ENCODE measurements at regions not wholly inside any gene's neighbourhood (a gene's known extent, or its start where the extent isn't known, plus 50 kb on each side); places are given as distances from the start of the nearest gene placed in this dataset.

GRCh38 chr5:2586016-2586715 is 165.3 kb downstream of the IRX2 start:
- no peak for DNase-seq (ENCODE audit: low read depth, low spot score)
- ChIA-PET CTCF (no interaction called here), POLR2A (no interaction called here)
- no peak overlapping the region for H3K27ac ChIP-seq (ENCODE audit: low read depth, low read length)
- no peaks in the 10 kb centered on the region for H3K27me3 ChIP-seq (ENCODE audit: control insufficient read depth, insufficient read depth, low read length)
- peaks cover 75% of the 10 kb centered on the region for H3K9me3 ChIP-seq (ENCODE audit: control insufficient read depth, insufficient read depth, low read length)
- TF ChIP-seq CTCF (IDR thresholded peaks at IDR 0.05; ENCODE audit: low read depth, low read length) = no peak
- no peak overlapping the region for H3K4me3 ChIP-seq (ENCODE audit: low read depth, low read length)

- ChIA-PET CTCF (no interaction called here), POLR2A (no interaction called here)
- DNase-seq (ENCODE audit: low read depth, low spot score) = no peak
- H3K27ac ChIP-seq (ENCODE audit: low read depth, low read length) = no peak overlapping the region
- no peak for TF ChIP-seq CTCF (IDR thresholded peaks at IDR 0.05; ENCODE audit: low read depth, low read length)
- no peak overlapping the region for H3K4me3 ChIP-seq (ENCODE audit: low read depth, low read length)
- H3K27me3 ChIP-seq (ENCODE audit: control insufficient read depth, insufficient read depth, low read length) = no peaks in the 10 kb centered on the region
- H3K9me3 ChIP-seq (ENCODE audit: control insufficient read depth, insufficient read depth, low read length) = peaks cover 68% of the 10 kb centered on the region
Measured at GRCh38 chr5:2584579-2585269, 166.8 kb downstream of the IRX2 start.

GRCh38 chr5:2582507-2582906 is 169.0 kb downstream of the IRX2 start:
- ChIA-PET POLR2A (no interaction called here), CTCF (no interaction called here)
- Histone ChIP-seq H3K27me3 (ENCODE audit: control insufficient read depth, insufficient read depth, low read length) (no peaks in the 10 kb centered on the region), H3K9me3 (ENCODE audit: control insufficient read depth, insufficient read depth, low read length) (peaks cover 72% of the 10 kb centered on the region), H3K4me3 (ENCODE audit: low read depth, low read length) (no peak overlapping the region), H3K27ac (ENCODE audit: low read depth, low read length) (no peak overlapping the region)
- no peak for TF ChIP-seq CTCF (IDR thresholded peaks at IDR 0.05; ENCODE audit: low read depth, low read length)
- no peak for DNase-seq (ENCODE audit: low read depth, low spot score)

GRCh38 chr5:2582106-2582505 is 169.4 kb downstream of the IRX2 start:
- Histone ChIP-seq H3K4me3 (ENCODE audit: low read depth, low read length) (no peak overlapping the region), H3K9me3 (ENCODE audit: control insufficient read depth, insufficient read depth, low read length) (peaks cover 72% of the 10 kb centered on the region), H3K27ac (ENCODE audit: low read depth, low read length) (no peak overlapping the region), H3K27me3 (ENCODE audit: control insufficient read depth, insufficient read depth, low read length) (no peaks in the 10 kb centered on the region)
- CTCF ChIA-PET = no interaction called here
- DNase-seq (ENCODE audit: low read depth, low spot score) = no peak
- no peak for TF ChIP-seq CTCF (IDR thresholded peaks at IDR 0.05; ENCODE audit: low read depth, low read length)
- POLR2A ChIA-PET = no interaction called here

GRCh38 chr5:2581418-2581817 is 170.1 kb downstream of the IRX2 start:
- no peak for DNase-seq (ENCODE audit: low read depth, low spot score)
- no peak overlapping the region for H3K27ac ChIP-seq (ENCODE audit: low read depth, low read length)
- H3K4me3 ChIP-seq (ENCODE audit: low read depth, low read length) = no peak overlapping the region
- H3K27me3 ChIP-seq (ENCODE audit: control insufficient read depth, insufficient read depth, low read length) = no peaks in the 10 kb centered on the region
- ChIA-PET POLR2A (no interaction called here), CTCF (no interaction called here)
- no peak for TF ChIP-seq CTCF (IDR thresholded peaks at IDR 0.05; ENCODE audit: low read depth, low read length)
- peaks cover 72% of the 10 kb centered on the region for H3K9me3 ChIP-seq (ENCODE audit: control insufficient read depth, insufficient read depth, low read length)
